Glutamatergic neuron (in vitro differentiated cells): ENCODE measurements at regions not wholly inside any gene's neighbourhood (a gene's known extent, or its start where the extent isn't known, plus 50 kb on each side); places are given as distances from the start of the nearest gene placed in this dataset.
A peak's percentile ranks its signal among the peaks of the same experiment; 100 is the strongest.

Experiments used
- DNase-seq: peaks from one replicate; pipeline ENCODE4 v3.0.0; 2022
- H3K27ac Mint-ChIP-seq: one replicate; pipeline ENCODE4 v1.8.0; 2020; ENCODE audit warnings: mild to moderate bottlenecking, mixed read lengths, inconsistent platforms; ENCODE audit not compliant: unreplicated experiment
- H3K27me3 Mint-ChIP-seq: one replicate; pipeline ENCODE4 v1.8.0; 2020; ENCODE audit warnings: mild to moderate bottlenecking, moderate library complexity, mixed read lengths, inconsistent platforms; ENCODE audit not compliant: unreplicated experiment
- H3K36me3 Mint-ChIP-seq: one replicate; pipeline ENCODE4 v1.8.0; 2020; ENCODE audit warnings: mild to moderate bottlenecking, mixed read lengths, inconsistent platforms; ENCODE audit not compliant: unreplicated experiment
- H3K4me1 Mint-ChIP-seq: one replicate; pipeline ENCODE4 v1.8.0; 2020; ENCODE audit warnings: mild to moderate bottlenecking, low read depth, mixed read lengths, inconsistent platforms; ENCODE audit not compliant: unreplicated experiment
- H3K4me3 Mint-ChIP-seq: one replicate; pipeline ENCODE4 v1.8.0; 2020; ENCODE audit warnings: mild to moderate bottlenecking, mixed read lengths, inconsistent platforms; ENCODE audit not compliant: unreplicated experiment
- H3K9me3 Mint-ChIP-seq: one replicate; pipeline ENCODE4 v1.8.0; 2020; ENCODE audit warnings: mild to moderate bottlenecking, moderate library complexity, mixed read lengths, inconsistent platforms; ENCODE audit not compliant: unreplicated experiment
- CTCF ChIP-seq: fragments of 200-600 bp; sonication (generic); IDR thresholded peaks from one replicate; pipeline ENCODE4 v1.5.0; 2021; ENCODE audit not compliant: partially characterized antibody, unreplicated experiment

GRCh38 chr6:74932232-74932888 lies 273.5 kb downstream of the COL12A1 start:
- no peak for TF ChIP-seq CTCF
- H3K4me1 Mint-ChIP-seq: peaks cover 2% of the 10 kb centered on the region
- no peaks in the 10 kb centered on the region for H3K9me3 Mint-ChIP-seq
- no peak overlapping the region for H3K4me3 Mint-ChIP-seq
- DNase-seq: peak; percentile 21
- H3K36me3 Mint-ChIP-seq: no peaks in the 10 kb centered on the region
- no peaks in the 10 kb centered on the region for H3K27me3 Mint-ChIP-seq
- no peak overlapping the region for H3K27ac Mint-ChIP-seq

- TF ChIP-seq CTCF: no peak
- peaks cover 2% of the 10 kb centered on the region for H3K4me1 Mint-ChIP-seq
- no peaks in the 10 kb centered on the region for H3K36me3 Mint-ChIP-seq
- no peak for DNase-seq
- no peaks in the 10 kb centered on the region for H3K9me3 Mint-ChIP-seq
- no peak overlapping the region for H3K27ac Mint-ChIP-seq
- no peak overlapping the region for H3K4me3 Mint-ChIP-seq
- H3K27me3 Mint-ChIP-seq: no peaks in the 10 kb centered on the region
Measured at GRCh38 chr6:74931558-74931957, 274.3 kb downstream of the COL12A1 start.

GRCh38 chr6:74928203-74928602 lies 277.6 kb downstream of the COL12A1 start:
- no peak overlapping the region for H3K4me3 Mint-ChIP-seq
- H3K27me3 Mint-ChIP-seq: no peaks in the 10 kb centered on the region
- no peaks in the 10 kb centered on the region for H3K36me3 Mint-ChIP-seq
- TF ChIP-seq CTCF: no peak
- H3K27ac Mint-ChIP-seq: no peak overlapping the region
- no peak for DNase-seq
- H3K4me1 Mint-ChIP-seq: peaks cover 2% of the 10 kb centered on the region
- no peaks in the 10 kb centered on the region for H3K9me3 Mint-ChIP-seq

- Mint-ChIP-seq H3K4me1 (no peaks in the 10 kb centered on the region), H3K4me3 (no peak overlapping the region), H3K9me3 (no peaks in the 10 kb centered on the region), H3K27ac (no peak overlapping the region), H3K36me3 (no peaks in the 10 kb centered on the region), H3K27me3 (no peaks in the 10 kb centered on the region)
- no peak for TF ChIP-seq CTCF
- DNase-seq: no peak
Measured at GRCh38 chr6:74927299-74927698, 278.6 kb downstream of the COL12A1 start.

GRCh38 chr6:74925683-74926082 lies 280.2 kb downstream of the COL12A1 start:
- Mint-ChIP-seq H3K27me3 (no peaks in the 10 kb centered on the region), H3K27ac (no peak overlapping the region)

More at GRCh38 chr6:74925683-74926082, 280.2 kb downstream of the COL12A1 start:
- no peak for DNase-seq
- Mint-ChIP-seq H3K9me3 (no peaks in the 10 kb centered on the region), H3K36me3 (no peaks in the 10 kb centered on the region), H3K4me3 (no peak overlapping the region), H3K4me1 (no peaks in the 10 kb centered on the region)
- TF ChIP-seq CTCF: no peak
